HEK293 (cell line): ENCODE measurements at regions not wholly inside any gene's neighbourhood (a gene's known extent, or its start where the extent isn't known, plus 50 kb on each side); places are given as distances from the start of the nearest gene placed in this dataset.

Experiments
- CTCF ChIA-PET: fragments of 350-600 bp; formaldehyde crosslinking; extraction: SDS; loops from one replicate; lab custom pipeline; 2021; ENCODE audit warnings: antibody characterized with exemption; lab: Yijun Ruan, JAX
- POLR2A ChIA-PET: fragments of 300-600 bp; formaldehyde crosslinking; extraction: SDS; loops from one replicate; lab custom pipeline; 2020; ENCODE audit warnings: antibody characterized with exemption, inconsistent platforms; lab: Yijun Ruan, JAX
- H3K27ac ChIP-seq: fragments of 200-500 bp; sonication (Bioruptor generic); 2 replicates; pipeline ENCODE4 v1.5.1; 2014; ENCODE audit warnings: low read depth, low read length, control low read depth, inconsistent platforms; ENCODE audit errors: extremely low read depth
- H3K36me3 ChIP-seq, 2 experiments: fragments of 200-500 bp in 1 of 2; sonication (Bioruptor generic) in 1 of 2; 1 replicate in 1 of 2; 2 replicates in 1 of 2; pipeline ENCODE4 v1.5.1; 2014 to 2017; ENCODE audit warnings: inconsistent platforms in 2 of 2, low read length in 2 of 2; ENCODE audit not compliant: control insufficient read depth in 2 of 2, insufficient read depth in 1 of 2
- H3K4me1 ChIP-seq: fragments of 200-500 bp; sonication (Bioruptor generic); 2 replicates; pipeline ENCODE4 v1.5.1; 2014; ENCODE audit warnings: mild to moderate bottlenecking, low read length, inconsistent platforms; ENCODE audit not compliant: control insufficient read depth, insufficient read depth
- H3K4me3 ChIP-seq: 2 replicates; pipeline ENCODE4 v1.5.1; 2011; ENCODE audit warnings: low read depth, mild to moderate bottlenecking, control low read depth, low read length, moderate library complexity
- H3K9me3 ChIP-seq: fragments of 200-500 bp; sonication (Bioruptor generic); 2 replicates; pipeline ENCODE4 v1.5.1; 2014; ENCODE audit warnings: low read depth, low read length, inconsistent platforms; ENCODE audit not compliant: control insufficient read depth, insufficient read depth
- GFI1B ChIP-seq: fragments of 450-650 bp; formaldehyde crosslinking; IDR thresholded peaks from 2 replicates; pipeline ENCODE4 v1.5.1; 2016; ENCODE audit warnings: missing biosample characterization, missing genetic modification characterization
- KLF17 ChIP-seq: fragments of 450-650 bp; formaldehyde crosslinking; IDR thresholded peaks from 2 replicates; pipeline ENCODE4 v1.5.1; 2016; ENCODE audit warnings: missing biosample characterization, missing genetic modification characterization
- KLF8 ChIP-seq: fragments of 450-650 bp; formaldehyde crosslinking; IDR thresholded peaks from 2 replicates; pipeline ENCODE4 v1.5.1; 2016; ENCODE audit warnings: missing biosample characterization, missing genetic modification characterization
- OSR2 ChIP-seq: fragments of 450-650 bp; formaldehyde crosslinking; IDR thresholded peaks from 2 replicates; pipeline ENCODE4 v1.5.1; 2016; ENCODE audit warnings: missing biosample characterization, missing genetic modification characterization
- OVOL3 ChIP-seq: fragments of 450-650 bp; formaldehyde crosslinking; IDR thresholded peaks from 2 replicates; pipeline ENCODE4 v1.5.1; 2016; ENCODE audit warnings: missing biosample characterization, missing genetic modification characterization
- PATZ1 ChIP-seq: fragments of 450-650 bp; formaldehyde crosslinking; IDR thresholded peaks from 2 replicates; pipeline ENCODE4 v1.5.1; 2016; ENCODE audit warnings: missing biosample characterization, missing genetic modification characterization
- SCRT2 ChIP-seq: fragments of 450-650 bp; formaldehyde crosslinking; IDR thresholded peaks from 2 replicates; pipeline ENCODE4 v1.5.1; 2016; ENCODE audit warnings: missing biosample characterization, missing genetic modification characterization
- SETDB1 ChIP-seq: IDR thresholded peaks from one replicate; pipeline ENCODE4 v1.6.1; 2017; ENCODE audit warnings: mild to moderate bottlenecking, low read length, moderate library complexity, mixed read lengths; ENCODE audit not compliant: insufficient read length
- SP3 ChIP-seq: fragments of 450-650 bp; formaldehyde crosslinking; IDR thresholded peaks from 2 replicates; pipeline ENCODE4 v1.5.1; 2016; ENCODE audit warnings: missing biosample characterization, missing genetic modification characterization
- ZBTB20 ChIP-seq: fragments of 450-650 bp; formaldehyde crosslinking; IDR thresholded peaks from 2 replicates; pipeline ENCODE4 v1.5.1; 2016; ENCODE audit warnings: missing biosample characterization, missing genetic modification characterization
- ZNF18 ChIP-seq: fragments of 450-650 bp; formaldehyde crosslinking; IDR thresholded peaks from 2 replicates; pipeline ENCODE4 v1.5.1; 2016; ENCODE audit warnings: missing biosample characterization, missing genetic modification characterization
- ZNF2 ChIP-seq: fragments of 450-650 bp; formaldehyde crosslinking; IDR thresholded peaks from 2 replicates; pipeline ENCODE4 v1.5.1; 2016; ENCODE audit warnings: missing biosample characterization, missing genetic modification characterization
- ZNF202 ChIP-seq: fragments of 450-650 bp; formaldehyde crosslinking; IDR thresholded peaks from 2 replicates; pipeline ENCODE4 v1.5.1; 2016; ENCODE audit warnings: missing biosample characterization, missing genetic modification characterization, borderline replicate concordance
- ZNF302 ChIP-seq: fragments of 450-650 bp; formaldehyde crosslinking; IDR thresholded peaks from 2 replicates; pipeline ENCODE4 v1.5.1; 2016; ENCODE audit warnings: missing biosample characterization, missing genetic modification characterization, low read depth
- ZNF341 ChIP-seq: fragments of 450-650 bp; formaldehyde crosslinking; IDR thresholded peaks from 2 replicates; pipeline ENCODE4; 2016; ENCODE audit warnings: low read depth, missing biosample characterization, missing genetic modification characterization
- ZNF501 ChIP-seq: fragments of 450-650 bp; formaldehyde crosslinking; IDR thresholded peaks from 2 replicates; pipeline ENCODE4 v1.5.1; 2016; ENCODE audit warnings: missing biosample characterization, missing genetic modification characterization
- ZNF530 ChIP-seq: fragments of 450-650 bp; formaldehyde crosslinking; IDR thresholded peaks from 2 replicates; pipeline ENCODE4 v1.5.1; 2016; ENCODE audit warnings: low read depth, missing biosample characterization, missing genetic modification characterization
- ZNF558 ChIP-seq: fragments of 450-650 bp; formaldehyde crosslinking; IDR thresholded peaks from 2 replicates; pipeline ENCODE4 v1.5.1; 2016; ENCODE audit warnings: missing biosample characterization, missing genetic modification characterization
- ZNF624 ChIP-seq: fragments of 450-650 bp; formaldehyde crosslinking; IDR thresholded peaks from 2 replicates; pipeline ENCODE4 v1.5.1; 2017; ENCODE audit warnings: missing biosample characterization, missing genetic modification characterization
- ZNF639 ChIP-seq: fragments of 450-650 bp; formaldehyde crosslinking; IDR thresholded peaks from 2 replicates; pipeline ENCODE4 v1.5.1; 2016; ENCODE audit warnings: missing biosample characterization, missing genetic modification characterization
- ZNF654 ChIP-seq: fragments of 450-650 bp; formaldehyde crosslinking; IDR thresholded peaks from 2 replicates; pipeline ENCODE4 v1.5.1; 2016; ENCODE audit warnings: low read depth, missing biosample characterization, missing genetic modification characterization
- ZNF76 ChIP-seq: fragments of 450-650 bp; formaldehyde crosslinking; IDR thresholded peaks from 2 replicates; pipeline ENCODE4; 2016; ENCODE audit warnings: low read depth, missing biosample characterization, missing genetic modification characterization, borderline replicate concordance
- ZNF791 ChIP-seq: fragments of 450-650 bp; formaldehyde crosslinking; IDR thresholded peaks from 2 replicates; pipeline ENCODE4 v1.5.1; 2016; ENCODE audit warnings: missing biosample characterization, missing genetic modification characterization
- TF ChIP-seq, protein P1 (sequence below): fragments of 450-650 bp; formaldehyde crosslinking; IDR thresholded peaks from 2 replicates; pipeline ENCODE4 v1.5.1; 2016; ENCODE audit warnings: missing biosample characterization, missing genetic modification characterization
- TF ChIP-seq, protein P2 (sequence below): fragments of 450-650 bp; formaldehyde crosslinking; IDR thresholded peaks from 2 replicates; pipeline ENCODE4 v1.5.1; 2017; ENCODE audit warnings: missing biosample characterization, missing genetic modification characterization

- TF ChIP-seq ZNF558: no peak
- TF ChIP-seq ZNF791 (tag by site-specific recombination): no peak
- no peak for TF ChIP-seq ZNF654
- no peak for TF ChIP-seq ZNF302 (tag by site-specific recombination)
- no peak for TF ChIP-seq SETDB1
- no peak for TF ChIP-seq ZNF624 (tag by site-specific recombination)
- no peak for TF ChIP-seq ZNF2 (tag by site-specific recombination)
- no peak for TF ChIP-seq KLF8 (tag by site-specific recombination)
- TF ChIP-seq ZNF530 (tag by site-specific recombination): no peak
- no peak for TF ChIP-seq ZNF76 (tag by site-specific recombination)
- no peak for TF ChIP-seq ZNF639 (tag by site-specific recombination)
- TF ChIP-seq, all 188 proteins: peak for 0
- Histone ChIP-seq H3K9me3 (no peaks in the 10 kb centered on the region), H3K4me3 (no peak overlapping the region), H3K27ac (no peak overlapping the region), H3K4me1 (no peaks in the 10 kb centered on the region), H3K36me3 (no peaks in the 10 kb centered on the region)
- POLR2A ChIA-PET: no interaction called here
- CTCF ChIA-PET: no interaction called here
These were observed 93.1 kb downstream of the NTMT2 start for GRCh38 chr1:170238704-170239391.

GRCh38 chr1:170239445-170239844 is 93.7 kb downstream of the NTMT2 start:
- no peaks in the 10 kb centered on the region for H3K4me1 ChIP-seq
- POLR2A ChIA-PET: no interaction called here
- no peak for TF ChIP-seq OVOL3
- TF ChIP-seq SP3: no peak
- TF ChIP-seq, all 188 proteins: peak for 0
- no peak overlapping the region for H3K27ac ChIP-seq
- H3K9me3 ChIP-seq: no peaks in the 10 kb centered on the region
- CTCF ChIA-PET: no interaction called here
- H3K4me3 ChIP-seq: no peak overlapping the region
- H3K36me3 ChIP-seq: no peaks in the 10 kb centered on the region

DNA sequence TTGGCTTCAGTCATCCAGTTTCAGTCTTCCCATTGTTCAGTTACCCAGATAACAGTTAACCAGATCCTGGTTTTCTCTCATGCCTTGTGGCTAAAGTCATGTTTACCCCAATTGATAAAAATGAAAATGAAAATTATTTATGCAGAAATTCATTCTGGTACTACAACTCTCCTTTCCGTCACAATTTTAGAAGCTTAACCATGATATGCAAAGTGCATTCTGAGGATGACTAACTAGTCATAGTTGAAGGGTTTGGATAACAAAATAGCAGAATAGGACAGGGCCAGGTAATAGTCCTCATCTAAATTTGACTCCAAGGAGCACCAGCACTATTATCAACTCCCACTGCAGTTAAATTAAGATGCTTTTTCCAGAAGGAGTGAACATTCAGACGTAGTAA is 94.7 kb downstream of the NTMT2 start:
- no peaks in the 10 kb centered on the region for H3K4me1 ChIP-seq
- no peaks in the 10 kb centered on the region for H3K9me3 ChIP-seq
- no peak overlapping the region for H3K27ac ChIP-seq
- H3K36me3 ChIP-seq: no peaks in the 10 kb centered on the region
- CTCF ChIA-PET: no interaction called here
- POLR2A ChIA-PET: no interaction called here
- no peak overlapping the region for H3K4me3 ChIP-seq
- no peak for TF ChIP-seq ZBTB20
- TF ChIP-seq, protein P1, sequence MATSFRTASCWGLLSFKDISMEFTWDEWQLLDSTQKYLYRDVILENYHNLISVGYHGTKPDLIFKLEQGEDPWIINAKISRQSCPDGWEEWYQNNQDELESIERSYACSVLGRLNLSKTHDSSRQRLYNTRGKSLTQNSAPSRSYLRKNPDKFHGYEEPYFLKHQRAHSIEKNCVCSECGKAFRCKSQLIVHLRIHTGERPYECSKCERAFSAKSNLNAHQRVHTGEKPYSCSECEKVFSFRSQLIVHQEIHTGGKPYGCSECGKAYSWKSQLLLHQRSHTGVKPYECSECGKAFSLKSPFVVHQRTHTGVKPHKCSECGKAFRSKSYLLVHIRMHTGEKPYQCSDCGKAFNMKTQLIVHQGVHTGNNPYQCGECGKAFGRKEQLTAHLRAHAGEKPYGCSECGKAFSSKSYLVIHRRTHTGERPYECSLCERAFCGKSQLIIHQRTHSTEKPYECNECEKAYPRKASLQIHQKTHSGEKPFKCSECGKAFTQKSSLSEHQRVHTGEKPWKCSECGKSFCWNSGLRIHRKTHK (tag by site-specific recombination): no peak
- TF ChIP-seq SCRT2: no peak
- TF ChIP-seq KLF17 (tag by site-specific recombination): no peak
- no peak for TF ChIP-seq ZNF202
- TF ChIP-seq PATZ1 (tag by site-specific recombination): no peak
- no peak for TF ChIP-seq OSR2 (tag by site-specific recombination)
- no peak for TF ChIP-seq ZNF341 (tag by site-specific recombination)
- TF ChIP-seq, protein P2, sequence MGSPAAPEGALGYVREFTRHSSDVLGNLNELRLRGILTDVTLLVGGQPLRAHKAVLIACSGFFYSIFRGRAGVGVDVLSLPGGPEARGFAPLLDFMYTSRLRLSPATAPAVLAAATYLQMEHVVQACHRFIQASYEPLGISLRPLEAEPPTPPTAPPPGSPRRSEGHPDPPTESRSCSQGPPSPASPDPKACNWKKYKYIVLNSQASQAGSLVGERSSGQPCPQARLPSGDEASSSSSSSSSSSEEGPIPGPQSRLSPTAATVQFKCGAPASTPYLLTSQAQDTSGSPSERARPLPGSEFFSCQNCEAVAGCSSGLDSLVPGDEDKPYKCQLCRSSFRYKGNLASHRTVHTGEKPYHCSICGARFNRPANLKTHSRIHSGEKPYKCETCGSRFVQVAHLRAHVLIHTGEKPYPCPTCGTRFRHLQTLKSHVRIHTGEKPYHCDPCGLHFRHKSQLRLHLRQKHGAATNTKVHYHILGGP: no peak
- no peak for TF ChIP-seq ZNF18 (tag by site-specific recombination)
- TF ChIP-seq GFI1B (tag by site-specific recombination): no peak
- TF ChIP-seq ZNF501 (tag by site-specific recombination): no peak
